PFSK-1 (cell line): ENCODE measurements at regions not wholly inside any gene's neighbourhood (a gene's known extent, or its start where the extent isn't known, plus 50 kb on each side); places are given as distances from the start of the nearest gene placed in this dataset.

Source experiments
- POLR2AphosphoS5 ChIP-seq: IDR thresholded peaks from 2 replicates; pipeline ENCODE4 v1.6.1; 2012; ENCODE audit warnings: low read depth, mild to moderate bottlenecking, control low read depth, low read length, moderate library complexity
- REST ChIP-seq, 2 experiments: IDR thresholded peaks; 2 replicates each; pipeline versions ENCODE4 v1.6.1 to v1.8.0; 2011 to 2012; ENCODE audit warnings: low read depth in 2 of 2, low read length in 2 of 2, control low read depth in 1 of 2, inconsistent platforms in 1 of 2, mild to moderate bottlenecking in 1 of 2, moderate library complexity in 1 of 2; ENCODE audit not compliant: insufficient read depth in 1 of 2
- TAF1 ChIP-seq: IDR thresholded peaks from 2 replicates; pipeline ENCODE4 v1.6.1; 2012; ENCODE audit warnings: low read length, control low read depth, borderline replicate concordance; ENCODE audit not compliant: insufficient read depth

- no peak for TF ChIP-seq TAF1
- no peak for TF ChIP-seq REST (IDR thresholded peaks at IDR 0.05; ENCODE audit: insufficient read depth in 1 of 2, low read depth in 2 of 2, low read length in 2 of 2)
- no peak for TF ChIP-seq POLR2AphosphoS5
These were observed 168.6 kb downstream of the IRF8 start for GRCh38 chr16:86067516-86067915.
